ENCODE measurements at regions not wholly inside any gene's neighbourhood (a gene's known extent, or its start where the extent isn't known, plus 50 kb on each side); places are given as distances from the start of the nearest gene placed in this dataset.

GRCh38 chr1:234546387-234546704 is 63.6 kb downstream of the IRF2BP2 start:
- Histone ChIP-seq H3K36me3 (ENCODE audit: control insufficient read depth in 4 of 4, insufficient read depth in 4 of 4, low read length in 4 of 4) (no peaks in the 10 kb centered on the region), H3K27ac (ENCODE audit: low read depth in 1 of 2, low read length in 1 of 2) (no peak overlapping the region), H3K9ac (ENCODE audit: insufficient read depth in 1 of 2, low read length in 2 of 2) (no peak overlapping the region), H3K9me3 (ENCODE audit: control insufficient read depth in 4 of 4, insufficient read depth in 3 of 4, low read length in 3 of 4) (no peaks in the 10 kb centered on the region), H3K4me3 (no peak overlapping the region), H3K4me1 (ENCODE audit: control insufficient read depth in 5 of 5, insufficient read depth in 5 of 5, low read length in 5 of 5) (peaks cover 12 to 33% (median 21%) of the 10 kb centered on the region in 5 donors), H3K27me3 (ENCODE audit: control insufficient read depth in 3 of 3, insufficient read depth in 3 of 3, low read length in 2 of 3) (no peaks in the 10 kb centered on the region)
- WGBS, 2 donors: 92 to 93% methylated on average over 7 of the region's 7 CpGs
- ATAC-seq (ENCODE audit: insufficient read depth, low FRiP score) (no peak), DNase-seq (no peak)
- no peak for TF ChIP-seq CTCF (IDR thresholded peaks at IDR 0.05; ENCODE audit: control extremely low read depth, extremely low read depth)

GRCh38 chr1:234545517-234546386 is 64.2 kb downstream of the IRF2BP2 start:
- DNase-seq (peak in 2 of 3 donors; percentile 71 to 77), ATAC-seq (ENCODE audit: insufficient read depth, low FRiP score) (no peak)
- H3K27me3 ChIP-seq (ENCODE audit: control insufficient read depth in 3 of 3, insufficient read depth in 3 of 3, low read length in 2 of 3): no peaks in the 10 kb centered on the region
- H3K9me3 ChIP-seq (ENCODE audit: control insufficient read depth in 4 of 4, insufficient read depth in 3 of 4, low read length in 3 of 4): no peaks in the 10 kb centered on the region
- H3K36me3 ChIP-seq (ENCODE audit: control insufficient read depth in 4 of 4, insufficient read depth in 4 of 4, low read length in 4 of 4): no peaks in the 10 kb centered on the region
- no peak for TF ChIP-seq CTCF (IDR thresholded peaks at IDR 0.05; ENCODE audit: control extremely low read depth, extremely low read depth)
- no peak overlapping the region for H3K4me3 ChIP-seq
- peaks cover 12 to 33% (median 21%) of the 10 kb centered on the region in 5 donors for H3K4me1 ChIP-seq (ENCODE audit: control insufficient read depth in 5 of 5, insufficient read depth in 5 of 5, low read length in 5 of 5)
- 82% methylated on average over 14 of the region's 14 CpGs for WGBS, 2 donors
- H3K9ac ChIP-seq (ENCODE audit: insufficient read depth in 1 of 2, low read length in 2 of 2): peak overlapping the region in 1 of 2 donors; percentile 40
- H3K27ac ChIP-seq (ENCODE audit: low read depth in 1 of 2, low read length in 1 of 2): peak overlapping the region; percentile 2 to 94

GRCh38 chr1:234544087-234544579 is 65.2 kb upstream of the TARBP1 start:
- Histone ChIP-seq H3K27ac (ENCODE audit: low read depth in 1 of 2, low read length in 1 of 2) (peak overlapping the region; percentile 41 to 94), H3K4me3 (no peak overlapping the region), H3K9ac (ENCODE audit: insufficient read depth in 1 of 2, low read length in 2 of 2) (peak overlapping the region; percentile 5 to 18), H3K9me3 (ENCODE audit: control insufficient read depth in 4 of 4, insufficient read depth in 3 of 4, low read length in 3 of 4) (no peaks in the 10 kb centered on the region), H3K27me3 (ENCODE audit: control insufficient read depth in 3 of 3, insufficient read depth in 3 of 3, low read length in 2 of 3) (no peaks in the 10 kb centered on the region), H3K36me3 (ENCODE audit: control insufficient read depth in 4 of 4, insufficient read depth in 4 of 4, low read length in 4 of 4) (no peaks in the 10 kb centered on the region), H3K4me1 (ENCODE audit: control insufficient read depth in 5 of 5, insufficient read depth in 5 of 5, low read length in 5 of 5) (peaks cover 20 to 45% (median 21%) of the 10 kb centered on the region in 5 donors)
- no peak for TF ChIP-seq CTCF (IDR thresholded peaks at IDR 0.05; ENCODE audit: control extremely low read depth, extremely low read depth)
- DNase-seq (peak; percentile 93 to 98 (median 98)), ATAC-seq (ENCODE audit: insufficient read depth, low FRiP score) (peak; percentile 36)
- WGBS, 2 donors: 19 to 24% methylated on average over 6 of the region's 6 CpGs

All from lung (tissue), 11 donors.